ENCODE measurements at regions not wholly inside any gene's neighbourhood (a gene's known extent, or its start where the extent isn't known, plus 50 kb on each side); places are given as distances from the start of the nearest gene placed in this dataset.

DNA sequence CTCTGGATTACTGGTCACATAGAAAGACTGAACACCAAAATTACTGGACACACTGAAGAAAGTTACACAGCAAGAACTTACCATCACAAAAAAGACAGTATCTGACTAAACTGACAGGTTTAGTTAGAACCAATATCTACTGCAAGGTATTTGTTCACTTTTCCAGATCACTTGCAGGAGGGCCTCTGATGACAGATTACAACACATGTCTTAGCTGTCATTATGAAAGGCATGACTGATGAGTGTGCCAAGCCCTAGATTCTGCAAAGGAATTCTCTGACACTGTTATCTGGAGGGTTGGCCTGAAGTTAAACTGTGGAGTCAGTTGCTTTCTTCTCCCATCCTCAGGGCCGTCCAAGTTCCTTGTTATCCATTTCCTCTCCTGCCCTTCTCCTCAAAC is 242.7 kb downstream of the KIF20B start:
- Mint-ChIP-seq H3K36me3 (ENCODE audit: low read depth) (no peaks in the 10 kb centered on the region), H3K4me3 (no peak overlapping the region), H3K27ac (no peak overlapping the region), H3K4me1 (no peaks in the 10 kb centered on the region), H3K27me3 (ENCODE audit: insufficient read depth) (no peaks in the 10 kb centered on the region), H3K9me3 (peaks cover 2% of the 10 kb centered on the region)
- H3K4me3 ChIP-seq (ENCODE audit: low read length) = no peak overlapping the region
- WGBS, 2 experiments (ENCODE audit: insufficient coverage in 1 of 2, insufficient read length in 1 of 2) = 100% methylated on average over 1 of the region's 1 CpG; no CpG with 5 or more reads in 1 of the 2 experiments
- no peaks in the 10 kb centered on the region for H3K9me3 ChIP-seq (ENCODE audit: control insufficient read depth, low read length)
- no peak overlapping the region for H3K27ac ChIP-seq (ENCODE audit: low read depth, low read length)
- no peaks in the 10 kb centered on the region for H3K4me1 ChIP-seq (ENCODE audit: control insufficient read depth, insufficient read depth, low read length)
- no peak for DNase-seq
- no peak overlapping the region for H3K9ac ChIP-seq (ENCODE audit: extremely low read depth, low read length, poor library complexity, severe bottlenecking)
- no peaks in the 10 kb centered on the region for H3K36me3 ChIP-seq (ENCODE audit: control insufficient read depth, insufficient read depth, low read length)
- TF ChIP-seq, protein P1, sequence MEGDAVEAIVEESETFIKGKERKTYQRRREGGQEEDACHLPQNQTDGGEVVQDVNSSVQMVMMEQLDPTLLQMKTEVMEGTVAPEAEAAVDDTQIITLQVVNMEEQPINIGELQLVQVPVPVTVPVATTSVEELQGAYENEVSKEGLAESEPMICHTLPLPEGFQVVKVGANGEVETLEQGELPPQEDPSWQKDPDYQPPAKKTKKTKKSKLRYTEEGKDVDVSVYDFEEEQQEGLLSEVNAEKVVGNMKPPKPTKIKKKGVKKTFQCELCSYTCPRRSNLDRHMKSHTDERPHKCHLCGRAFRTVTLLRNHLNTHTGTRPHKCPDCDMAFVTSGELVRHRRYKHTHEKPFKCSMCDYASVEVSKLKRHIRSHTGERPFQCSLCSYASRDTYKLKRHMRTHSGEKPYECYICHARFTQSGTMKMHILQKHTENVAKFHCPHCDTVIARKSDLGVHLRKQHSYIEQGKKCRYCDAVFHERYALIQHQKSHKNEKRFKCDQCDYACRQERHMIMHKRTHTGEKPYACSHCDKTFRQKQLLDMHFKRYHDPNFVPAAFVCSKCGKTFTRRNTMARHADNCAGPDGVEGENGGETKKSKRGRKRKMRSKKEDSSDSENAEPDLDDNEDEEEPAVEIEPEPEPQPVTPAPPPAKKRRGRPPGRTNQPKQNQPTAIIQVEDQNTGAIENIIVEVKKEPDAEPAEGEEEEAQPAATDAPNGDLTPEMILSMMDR (conservative IDR thresholded peaks at IDR 0.05) = no peak
- no peaks in the 10 kb centered on the region for H3K27me3 ChIP-seq (ENCODE audit: control insufficient read depth, insufficient read depth, low read length, poor library complexity, severe bottlenecking)

DNA sequence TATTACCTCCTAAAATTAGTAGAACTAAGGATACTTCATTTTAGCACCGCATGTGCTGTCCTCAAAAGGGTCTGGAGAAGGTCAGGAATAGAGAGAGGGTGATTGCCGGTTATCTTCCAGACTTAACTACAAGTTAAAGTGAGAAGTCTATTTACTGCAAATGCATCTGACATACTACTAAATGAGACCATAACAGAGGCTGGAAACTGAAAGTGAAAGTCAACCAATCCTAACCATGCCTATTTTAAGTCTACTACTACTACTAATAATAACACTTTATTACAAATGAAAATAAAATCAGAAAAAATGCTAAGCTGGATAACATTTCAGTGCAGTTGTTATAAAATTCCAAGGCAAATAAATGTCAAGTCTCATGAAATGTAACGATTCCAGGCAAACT is 244.7 kb downstream of the KIF20B start:
- Mint-ChIP-seq H3K4me3 (no peak overlapping the region), H3K36me3 (ENCODE audit: low read depth) (no peaks in the 10 kb centered on the region), H3K27ac (no peak overlapping the region), H3K4me1 (no peaks in the 10 kb centered on the region), H3K27me3 (ENCODE audit: insufficient read depth) (no peaks in the 10 kb centered on the region), H3K9me3 (no peaks in the 10 kb centered on the region)
- 87 to 100% methylated on average over 2 to 3 of the region's 3 CpGs for WGBS, 2 experiments (ENCODE audit: insufficient coverage in 1 of 2, insufficient read length in 1 of 2)
- no peaks in the 10 kb centered on the region for H3K36me3 ChIP-seq (ENCODE audit: control insufficient read depth, insufficient read depth, low read length)
- no peaks in the 10 kb centered on the region for H3K4me1 ChIP-seq (ENCODE audit: control insufficient read depth, insufficient read depth, low read length)
- no peak overlapping the region for H3K27ac ChIP-seq (ENCODE audit: low read depth, low read length)
- H3K27me3 ChIP-seq (ENCODE audit: control insufficient read depth, insufficient read depth, low read length, poor library complexity, severe bottlenecking) = no peaks in the 10 kb centered on the region
- DNase-seq = no peak
- no peak overlapping the region for H3K4me3 ChIP-seq (ENCODE audit: low read length)
- H3K9me3 ChIP-seq (ENCODE audit: control insufficient read depth, low read length) = no peaks in the 10 kb centered on the region
- TF ChIP-seq, protein P1 (conservative IDR thresholded peaks at IDR 0.05) = no peak
- no peak overlapping the region for H3K9ac ChIP-seq (ENCODE audit: extremely low read depth, low read length, poor library complexity, severe bottlenecking)

DNA sequence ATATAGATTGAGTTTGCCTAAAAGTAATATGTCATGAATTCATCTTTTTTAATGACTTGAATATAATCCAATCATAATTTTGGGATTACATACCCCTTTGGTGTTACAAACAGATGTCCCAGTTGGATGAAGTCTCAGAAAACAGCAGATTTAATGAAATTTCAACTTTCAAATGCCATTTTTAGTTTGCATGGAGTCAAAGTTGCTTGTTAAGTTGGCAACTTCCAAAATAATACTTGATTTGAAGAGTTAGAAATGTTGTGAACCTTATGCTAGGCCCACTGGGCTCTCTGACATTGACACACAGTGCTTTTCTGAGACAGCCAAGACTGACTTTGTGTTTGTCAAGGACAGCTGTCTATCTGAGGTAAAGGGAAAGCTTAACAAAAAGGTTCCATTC is 248.1 kb downstream of the KIF20B start:
- Mint-ChIP-seq H3K4me3 (no peak overlapping the region), H3K4me1 (no peaks in the 10 kb centered on the region), H3K27me3 (ENCODE audit: insufficient read depth) (no peaks in the 10 kb centered on the region), H3K27ac (no peak overlapping the region), H3K9me3 (no peaks in the 10 kb centered on the region), H3K36me3 (ENCODE audit: low read depth) (no peaks in the 10 kb centered on the region)
- H3K9ac ChIP-seq (ENCODE audit: extremely low read depth, low read length, poor library complexity, severe bottlenecking) = no peak overlapping the region
- H3K27me3 ChIP-seq (ENCODE audit: control insufficient read depth, insufficient read depth, low read length, poor library complexity, severe bottlenecking) = no peaks in the 10 kb centered on the region
- DNase-seq = no peak
- no peaks in the 10 kb centered on the region for H3K36me3 ChIP-seq (ENCODE audit: control insufficient read depth, insufficient read depth, low read length)
- no peak overlapping the region for H3K4me3 ChIP-seq (ENCODE audit: low read length)
- H3K4me1 ChIP-seq (ENCODE audit: control insufficient read depth, insufficient read depth, low read length) = no peaks in the 10 kb centered on the region
- no peaks in the 10 kb centered on the region for H3K9me3 ChIP-seq (ENCODE audit: control insufficient read depth, low read length)
- TF ChIP-seq, protein P1 (conservative IDR thresholded peaks at IDR 0.05) = no peak
- no peak overlapping the region for H3K27ac ChIP-seq (ENCODE audit: low read depth, low read length)
